ENCODE measurements at regions not wholly inside any gene's neighbourhood (a gene's known extent, or its start where the extent isn't known, plus 50 kb on each side); places are given as distances from the start of the nearest gene placed in this dataset.
"Not testable (repeated sequence)": the region's sequence is repeated elsewhere in the genome, so short reads cannot be mapped to it uniquely, and the experiment has no call there.

DNA sequence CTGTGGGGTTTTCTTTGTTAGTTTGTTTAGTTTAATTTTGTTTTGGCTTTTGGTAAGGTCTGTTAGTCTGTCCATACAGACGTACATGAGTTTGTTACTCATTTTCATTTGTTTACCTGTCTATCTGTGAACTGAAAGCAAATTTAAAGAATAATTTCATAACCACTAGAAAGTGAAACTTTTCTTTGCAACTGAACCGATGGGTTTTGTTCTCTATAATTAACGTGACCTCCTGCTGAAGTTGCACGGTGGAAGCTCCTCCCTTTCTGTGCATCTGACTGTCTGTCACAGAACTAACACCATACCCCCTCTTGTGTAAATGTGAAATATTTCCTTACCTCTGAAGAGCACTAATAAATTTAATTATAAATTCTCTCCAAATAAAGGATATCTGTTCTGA lies 595.5 kb downstream of the GALC start:
- Histone ChIP-seq H3K4me1 (ENCODE audit: control insufficient read depth in 2 of 2, insufficient read depth in 2 of 2, low read length in 2 of 2) (no peaks in the 10 kb centered on the region), H3K9me3 (ENCODE audit: control insufficient read depth in 2 of 2, insufficient read depth in 1 of 2, low read length in 1 of 2) (peaks cover 0 to 3% of the 10 kb centered on the region in 2 donors), H3K36me3 (ENCODE audit: control insufficient read depth in 2 of 2, insufficient read depth in 2 of 2, low read length in 1 of 2) (no peaks in the 10 kb centered on the region), H3K27ac (ENCODE audit: low read depth in 1 of 2, low read length in 1 of 2) (no peak overlapping the region), H3K4me3 (ENCODE audit: low read length in 2 of 2) (no peak overlapping the region), H3K27me3 (ENCODE audit: control insufficient read depth in 2 of 2, insufficient read depth in 1 of 2, low read length in 1 of 2) (no peaks in the 10 kb centered on the region)
- DNase-seq (ENCODE audit: low read depth in 6 of 9, low spot score in 9 of 9) = no peak
- WGBS = 83% methylated on average over 4 of the region's 4 CpGs

DNA sequence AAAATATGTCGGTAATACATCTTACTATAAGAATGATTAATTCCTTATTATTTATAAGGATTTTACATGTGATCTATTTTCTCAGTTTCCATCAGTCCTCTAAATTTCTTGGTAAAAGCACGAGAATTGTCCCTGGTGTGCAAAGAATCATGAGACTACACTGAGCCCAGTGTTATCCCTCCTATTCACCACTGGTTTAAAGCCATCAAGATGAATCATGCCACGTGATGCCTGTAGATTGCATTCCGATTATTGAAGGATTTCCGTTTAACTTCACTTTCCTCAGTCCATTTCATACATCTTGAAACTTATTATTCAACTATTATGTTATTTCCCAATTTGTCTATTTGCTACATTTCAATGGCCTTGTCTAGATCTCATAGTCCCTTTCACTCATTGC lies 601.9 kb downstream of the GALC start:
- Histone ChIP-seq H3K27me3 (ENCODE audit: control insufficient read depth in 2 of 2, insufficient read depth in 1 of 2, low read length in 1 of 2) (no peaks in the 10 kb centered on the region), H3K4me1 (ENCODE audit: control insufficient read depth in 2 of 2, insufficient read depth in 2 of 2, low read length in 2 of 2) (no peaks in the 10 kb centered on the region), H3K4me3 (ENCODE audit: low read length in 2 of 2) (no peak overlapping the region), H3K36me3 (ENCODE audit: control insufficient read depth in 2 of 2, insufficient read depth in 2 of 2, low read length in 1 of 2) (no peaks in the 10 kb centered on the region), H3K27ac (ENCODE audit: low read depth in 1 of 2, low read length in 1 of 2) (no peak overlapping the region), H3K9me3 (ENCODE audit: control insufficient read depth in 2 of 2, insufficient read depth in 1 of 2, low read length in 1 of 2) (peaks cover 0 to 6% of the 10 kb centered on the region in 2 donors)
- 89% methylated on average over 5 of the region's 5 CpGs for WGBS
- no peak for DNase-seq (ENCODE audit: low read depth in 6 of 9, low spot score in 9 of 9)

DNA sequence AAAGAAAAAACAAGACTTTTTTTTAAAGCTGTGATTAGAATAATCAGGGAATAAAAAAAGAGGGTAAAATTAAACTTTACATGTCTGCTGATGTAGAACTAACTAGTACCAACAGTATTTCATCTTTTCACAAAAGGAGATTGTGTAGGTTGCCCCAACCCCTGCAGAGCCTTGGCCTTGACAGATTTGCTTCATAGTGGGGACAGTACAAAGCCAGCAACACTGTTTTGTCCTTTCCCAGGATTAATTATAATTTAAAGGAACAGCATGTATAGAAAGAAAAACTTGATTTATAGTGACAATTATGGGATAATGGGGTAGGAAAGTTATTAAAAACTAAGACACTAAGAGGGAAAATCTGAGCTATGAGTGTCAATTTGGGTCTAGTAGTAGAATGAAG lies 604.0 kb downstream of the GALC start:
- peaks cover 0 to 9% of the 10 kb centered on the region in 2 donors for H3K9me3 ChIP-seq (ENCODE audit: control insufficient read depth in 2 of 2, insufficient read depth in 1 of 2, low read length in 1 of 2)
- no peaks in the 10 kb centered on the region for H3K27me3 ChIP-seq (ENCODE audit: control insufficient read depth in 2 of 2, insufficient read depth in 1 of 2, low read length in 1 of 2)
- no peak overlapping the region for H3K4me3 ChIP-seq (ENCODE audit: low read length in 2 of 2)
- DNase-seq (ENCODE audit: low read depth in 6 of 9, low spot score in 9 of 9) = no peak
- H3K36me3 ChIP-seq (ENCODE audit: control insufficient read depth in 2 of 2, insufficient read depth in 2 of 2, low read length in 1 of 2) = no peaks in the 10 kb centered on the region
- no peak overlapping the region for H3K27ac ChIP-seq (ENCODE audit: low read depth in 1 of 2, low read length in 1 of 2)
- no peaks in the 10 kb centered on the region for H3K4me1 ChIP-seq (ENCODE audit: control insufficient read depth in 2 of 2, insufficient read depth in 2 of 2, low read length in 2 of 2)

DNA sequence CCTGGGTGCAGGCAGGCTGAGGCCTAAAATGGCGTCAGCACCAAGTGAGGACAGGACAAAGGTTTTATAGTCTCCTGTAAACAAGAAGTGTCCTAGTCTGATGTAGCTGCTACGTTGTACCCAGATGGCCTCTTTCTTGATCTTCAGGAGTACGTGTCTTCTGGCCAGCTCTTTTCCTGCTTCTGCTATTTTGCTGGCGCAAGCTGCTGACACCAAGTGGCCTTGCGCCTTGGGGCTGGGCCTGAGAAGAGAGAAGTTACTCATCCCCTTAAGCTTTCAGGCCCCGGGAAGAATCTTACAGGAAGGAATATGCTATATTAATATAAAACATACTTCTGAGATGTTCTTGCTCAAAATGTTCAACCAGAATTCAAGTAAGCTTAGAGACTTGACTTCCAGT lies 605.2 kb downstream of the GALC start:
- DNase-seq (ENCODE audit: low read depth in 6 of 9, low spot score in 9 of 9) = no peak
- H3K9me3 ChIP-seq (ENCODE audit: control insufficient read depth in 2 of 2, insufficient read depth in 1 of 2, low read length in 1 of 2) = peaks cover 0 to 5% of the 10 kb centered on the region in 2 donors
- no peak overlapping the region for H3K27ac ChIP-seq (ENCODE audit: low read depth in 1 of 2, low read length in 1 of 2)
- no peaks in the 10 kb centered on the region for H3K27me3 ChIP-seq (ENCODE audit: control insufficient read depth in 2 of 2, insufficient read depth in 1 of 2, low read length in 1 of 2)
- no peaks in the 10 kb centered on the region for H3K4me1 ChIP-seq (ENCODE audit: control insufficient read depth in 2 of 2, insufficient read depth in 2 of 2, low read length in 2 of 2)
- 94% methylated on average over 6 of the region's 6 CpGs for WGBS
- H3K4me3 ChIP-seq (ENCODE audit: low read length in 2 of 2) = no peak overlapping the region
- H3K36me3 ChIP-seq (ENCODE audit: control insufficient read depth in 2 of 2, insufficient read depth in 2 of 2, low read length in 1 of 2) = no peaks in the 10 kb centered on the region

DNA sequence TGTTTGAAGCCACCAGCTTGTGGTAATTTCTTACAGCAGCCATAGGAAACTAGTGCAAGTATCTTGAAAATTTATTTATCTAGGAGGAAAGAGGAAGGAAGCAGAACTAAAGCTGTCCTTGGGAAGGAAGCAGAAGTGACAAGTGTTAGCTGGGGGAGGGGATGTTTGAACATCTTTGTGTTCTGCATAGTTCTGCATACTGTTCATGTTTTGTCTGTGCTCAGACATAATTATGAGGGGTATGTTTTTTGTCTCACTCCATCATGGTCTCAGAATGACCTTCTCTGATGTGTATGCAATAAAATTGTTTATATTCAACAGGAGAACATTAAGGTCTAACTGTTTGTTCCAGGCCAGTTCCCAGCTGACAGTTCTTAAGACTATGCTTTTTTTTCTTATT lies 606.5 kb downstream of the GALC start:
- no peaks in the 10 kb centered on the region for H3K36me3 ChIP-seq (ENCODE audit: control insufficient read depth in 2 of 2, insufficient read depth in 2 of 2, low read length in 1 of 2)
- no peak for DNase-seq (ENCODE audit: low read depth in 6 of 9, low spot score in 9 of 9)
- no peaks in the 10 kb centered on the region for H3K27me3 ChIP-seq (ENCODE audit: control insufficient read depth in 2 of 2, insufficient read depth in 1 of 2, low read length in 1 of 2)
- no peaks in the 10 kb centered on the region for H3K4me1 ChIP-seq (ENCODE audit: control insufficient read depth in 2 of 2, insufficient read depth in 2 of 2, low read length in 2 of 2)
- H3K4me3 ChIP-seq (ENCODE audit: low read length in 2 of 2) = no peak overlapping the region
- no peak overlapping the region for H3K27ac ChIP-seq (ENCODE audit: low read depth in 1 of 2, low read length in 1 of 2)
- H3K9me3 ChIP-seq (ENCODE audit: control insufficient read depth in 2 of 2, insufficient read depth in 1 of 2, low read length in 1 of 2) = peaks cover 0 to 5% of the 10 kb centered on the region in 2 donors

DNA sequence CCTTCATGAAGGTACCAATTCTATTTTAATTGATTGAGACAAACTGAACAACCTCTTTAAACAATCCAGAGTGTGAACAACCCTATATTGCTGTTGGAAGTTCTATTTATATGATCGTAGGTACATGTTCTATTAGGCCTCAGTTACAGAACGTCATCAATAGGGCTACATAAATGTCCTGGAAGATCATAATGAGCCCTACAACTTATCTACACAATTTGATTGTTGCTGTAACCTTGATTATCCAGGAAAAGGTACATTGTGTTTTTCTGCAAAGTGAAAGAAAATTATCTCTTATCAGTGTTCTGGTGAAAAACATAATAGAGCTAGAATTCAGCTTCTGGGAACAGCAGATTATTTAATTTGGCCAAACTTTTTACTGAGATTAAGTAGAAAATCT lies 612.9 kb downstream of the GALC start:
- H3K27ac ChIP-seq (ENCODE audit: low read depth in 1 of 2, low read length in 1 of 2) = no peak overlapping the region
- no peaks in the 10 kb centered on the region for H3K36me3 ChIP-seq (ENCODE audit: control insufficient read depth in 2 of 2, insufficient read depth in 2 of 2, low read length in 1 of 2)
- no peak for DNase-seq (ENCODE audit: low read depth in 6 of 9, low spot score in 9 of 9)
- no peak overlapping the region for H3K4me3 ChIP-seq (ENCODE audit: low read length in 2 of 2)
- no peaks in the 10 kb centered on the region for H3K27me3 ChIP-seq (ENCODE audit: control insufficient read depth in 2 of 2, insufficient read depth in 1 of 2, low read length in 1 of 2)
- H3K9me3 ChIP-seq (ENCODE audit: control insufficient read depth in 2 of 2, insufficient read depth in 1 of 2, low read length in 1 of 2) = no peaks in the 10 kb centered on the region
- WGBS = 86% methylated on average over 2 of the region's 2 CpGs
- no peaks in the 10 kb centered on the region for H3K4me1 ChIP-seq (ENCODE audit: control insufficient read depth in 2 of 2, insufficient read depth in 2 of 2, low read length in 2 of 2)

DNA sequence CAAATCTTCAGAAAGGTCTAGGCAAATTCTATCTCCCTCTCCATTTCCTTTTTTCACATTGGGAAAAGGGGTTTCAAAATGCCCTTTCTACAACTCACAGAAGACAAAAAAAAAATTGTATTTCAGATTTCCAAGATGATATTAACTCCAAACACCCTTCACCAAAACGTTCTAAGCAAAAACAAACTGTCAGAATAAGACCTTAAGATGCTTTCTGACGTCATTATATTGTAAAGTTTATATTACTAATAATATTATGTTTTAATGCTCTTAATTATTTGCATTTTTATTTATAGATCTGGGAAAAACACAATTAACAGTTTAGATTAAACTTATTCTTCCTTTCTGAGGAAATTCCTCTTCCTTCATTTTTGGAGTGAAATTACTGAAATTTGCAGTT lies 624.2 kb downstream of the GALC start:
- H3K27me3 ChIP-seq (ENCODE audit: control insufficient read depth in 2 of 2, insufficient read depth in 1 of 2, low read length in 1 of 2) = no peaks in the 10 kb centered on the region
- H3K4me3 ChIP-seq (ENCODE audit: low read length in 2 of 2) = no peak overlapping the region
- 75% methylated on average over 2 of the region's 2 CpGs for WGBS
- no peaks in the 10 kb centered on the region for H3K36me3 ChIP-seq (ENCODE audit: control insufficient read depth in 2 of 2, insufficient read depth in 2 of 2, low read length in 1 of 2)
- no peak overlapping the region for H3K27ac ChIP-seq (ENCODE audit: low read depth in 1 of 2, low read length in 1 of 2)
- DNase-seq (ENCODE audit: low read depth in 6 of 9, low spot score in 9 of 9) = no peak
- no peaks in the 10 kb centered on the region for H3K4me1 ChIP-seq (ENCODE audit: control insufficient read depth in 2 of 2, insufficient read depth in 2 of 2, low read length in 2 of 2)
- no peaks in the 10 kb centered on the region for H3K9me3 ChIP-seq (ENCODE audit: control insufficient read depth in 2 of 2, insufficient read depth in 1 of 2, low read length in 1 of 2)

DNA sequence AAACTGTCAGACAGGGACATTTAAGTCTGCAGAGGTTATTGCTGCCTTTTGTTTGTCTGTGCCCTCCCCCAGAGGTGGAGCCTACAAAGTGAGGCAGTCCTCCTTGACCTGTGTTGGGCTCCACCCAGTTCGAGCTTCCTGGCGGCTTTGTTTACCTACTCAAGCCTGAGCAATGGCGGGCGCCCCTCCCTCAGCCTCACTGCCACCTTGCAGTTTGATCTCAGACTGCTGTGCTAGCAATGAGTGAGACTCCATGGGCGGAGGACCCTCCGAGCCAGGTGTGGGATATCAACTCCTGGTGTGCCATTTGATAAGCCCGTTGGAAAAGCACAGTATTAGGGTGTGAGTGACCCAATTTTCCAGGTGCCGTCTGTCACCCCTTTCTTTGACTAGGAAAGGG lies 632.7 kb downstream of the GALC start:
- not testable (repeated sequence) for DNase-seq (ENCODE audit: low read depth in 6 of 9, low spot score in 9 of 9)

DNA sequence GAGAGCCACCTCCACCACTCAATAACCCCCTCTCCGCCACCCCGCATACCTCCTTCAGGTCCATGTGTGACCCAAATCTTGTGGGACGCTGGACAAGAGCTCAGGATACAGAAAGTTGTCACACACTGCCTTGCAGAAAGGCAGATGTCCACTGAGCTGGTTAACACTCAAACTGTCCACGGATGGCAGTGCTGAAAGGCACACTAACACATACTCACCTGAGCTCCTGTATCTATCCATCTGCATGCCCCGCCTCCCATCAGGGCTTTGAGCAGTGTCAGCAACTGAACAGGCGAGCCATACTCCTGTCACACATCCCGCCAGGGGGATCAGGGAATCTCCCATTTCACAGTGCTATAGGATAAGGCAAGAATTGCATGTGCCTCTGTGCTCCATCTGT lies 642.0 kb downstream of the GALC start:
- Histone ChIP-seq H3K9me3 (ENCODE audit: control insufficient read depth in 2 of 2, insufficient read depth in 1 of 2, low read length in 1 of 2) (peaks cover 0 to 7% of the 10 kb centered on the region in 2 donors), H3K36me3 (ENCODE audit: control insufficient read depth in 2 of 2, insufficient read depth in 2 of 2, low read length in 1 of 2) (no peaks in the 10 kb centered on the region), H3K4me3 (ENCODE audit: low read length in 2 of 2) (no peak overlapping the region), H3K27ac (ENCODE audit: low read depth in 1 of 2, low read length in 1 of 2) (no peak overlapping the region), H3K27me3 (ENCODE audit: control insufficient read depth in 2 of 2, insufficient read depth in 1 of 2, low read length in 1 of 2) (no peaks in the 10 kb centered on the region), H3K4me1 (ENCODE audit: control insufficient read depth in 2 of 2, insufficient read depth in 2 of 2, low read length in 2 of 2) (no peaks in the 10 kb centered on the region)
- DNase-seq (ENCODE audit: low read depth in 6 of 9, low spot score in 9 of 9) = no peak
- 88% methylated on average over 7 of the region's 7 CpGs for WGBS

More for the DNA sequence above, 632.7 kb downstream of the GALC start:
- not testable (repeated sequence) for H3K27ac ChIP-seq (ENCODE audit: low read depth in 1 of 2, low read length in 1 of 2); H3K36me3 ChIP-seq (ENCODE audit: control insufficient read depth in 2 of 2, insufficient read depth in 2 of 2, low read length in 1 of 2); H3K4me1 ChIP-seq (ENCODE audit: control insufficient read depth in 2 of 2, insufficient read depth in 2 of 2, low read length in 2 of 2); H3K4me3 ChIP-seq (ENCODE audit: low read length in 2 of 2); H3K9me3 ChIP-seq (ENCODE audit: control insufficient read depth in 2 of 2, insufficient read depth in 1 of 2, low read length in 1 of 2); H3K27me3 ChIP-seq (ENCODE audit: control insufficient read depth in 2 of 2, insufficient read depth in 1 of 2, low read length in 1 of 2)
- WGBS = 92% methylated on average over 8 of the region's 8 CpGs

DNA sequence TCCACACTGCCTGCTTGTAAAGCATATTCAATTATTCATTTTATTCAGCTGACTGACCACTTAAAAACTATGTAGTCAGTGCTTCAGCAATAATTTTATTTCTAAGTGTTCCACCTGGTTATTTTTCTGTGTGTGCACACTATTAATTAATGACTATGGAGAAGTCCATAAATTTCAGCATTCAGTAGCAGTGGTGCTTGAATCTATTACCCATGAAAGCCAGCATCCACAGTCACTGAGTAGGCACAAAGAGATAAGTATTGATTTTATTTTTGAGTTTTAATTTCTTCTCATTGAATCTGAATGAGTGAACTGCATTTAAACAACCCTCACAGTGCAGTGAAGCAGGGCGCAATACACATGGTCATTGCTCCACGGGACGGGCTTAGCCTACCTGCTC lies 643.1 kb downstream of the GALC start:
- no peak for DNase-seq (ENCODE audit: low read depth in 6 of 9, low spot score in 9 of 9)
- WGBS = over 99% methylated on average over 3 of the region's 3 CpGs

More for the DNA sequence above, 643.1 kb downstream of the GALC start:
- H3K4me1 ChIP-seq (ENCODE audit: control insufficient read depth in 2 of 2, insufficient read depth in 2 of 2, low read length in 2 of 2) = no peaks in the 10 kb centered on the region
- H3K9me3 ChIP-seq (ENCODE audit: control insufficient read depth in 2 of 2, insufficient read depth in 1 of 2, low read length in 1 of 2) = peaks cover 0 to 7% of the 10 kb centered on the region in 2 donors
- no peak overlapping the region for H3K4me3 ChIP-seq (ENCODE audit: low read length in 2 of 2)
- no peaks in the 10 kb centered on the region for H3K27me3 ChIP-seq (ENCODE audit: control insufficient read depth in 2 of 2, insufficient read depth in 1 of 2, low read length in 1 of 2)
- no peak overlapping the region for H3K27ac ChIP-seq (ENCODE audit: low read depth in 1 of 2, low read length in 1 of 2)
- H3K36me3 ChIP-seq (ENCODE audit: control insufficient read depth in 2 of 2, insufficient read depth in 2 of 2, low read length in 1 of 2) = no peaks in the 10 kb centered on the region

All from thymus (tissue), 11 donors.